HG03378 (cell line): ENCODE measurements at regions not wholly inside any gene's neighbourhood (a gene's known extent, or its start where the extent isn't known, plus 50 kb on each side); places are given as distances from the start of the nearest gene placed in this dataset.
"Not testable (repeated sequence)": the region's sequence is repeated elsewhere in the genome, so short reads cannot be mapped to it uniquely, and the experiment has no call there.

ENCODE experiments used
- ATAC-seq: cut with Tn5 transposase; IDR thresholded peaks from one replicate; pipeline ENCODE4 v1.9.1; 2021; ENCODE audit warnings: mild to moderate bottlenecking, moderate library complexity; ENCODE audit not compliant: unreplicated experiment

DNA sequence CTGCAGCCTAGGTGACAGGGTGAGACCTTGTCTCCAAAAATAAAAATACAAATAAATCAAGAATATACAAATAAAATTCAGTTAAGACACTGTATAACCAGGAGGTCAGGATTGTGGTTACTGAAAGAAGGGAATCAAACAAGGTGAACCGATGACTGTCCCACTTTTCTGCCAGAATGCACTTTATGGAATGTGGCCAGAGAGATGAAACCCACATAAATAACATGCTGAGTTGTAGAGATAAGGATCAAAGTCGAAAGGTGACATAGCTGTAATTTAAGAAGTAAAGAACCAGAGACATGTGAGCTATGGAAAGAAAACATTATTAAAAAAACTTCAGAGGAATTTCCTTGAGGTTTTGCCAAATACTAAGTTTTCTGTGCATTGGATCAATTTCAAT, 1098.2 kb upstream of the USP15 start:
- ATAC-seq = no peak

GRCh38 chr12:61188801-61189595, 1071.2 kb upstream of the USP15 start:
- no peak for ATAC-seq

DNA sequence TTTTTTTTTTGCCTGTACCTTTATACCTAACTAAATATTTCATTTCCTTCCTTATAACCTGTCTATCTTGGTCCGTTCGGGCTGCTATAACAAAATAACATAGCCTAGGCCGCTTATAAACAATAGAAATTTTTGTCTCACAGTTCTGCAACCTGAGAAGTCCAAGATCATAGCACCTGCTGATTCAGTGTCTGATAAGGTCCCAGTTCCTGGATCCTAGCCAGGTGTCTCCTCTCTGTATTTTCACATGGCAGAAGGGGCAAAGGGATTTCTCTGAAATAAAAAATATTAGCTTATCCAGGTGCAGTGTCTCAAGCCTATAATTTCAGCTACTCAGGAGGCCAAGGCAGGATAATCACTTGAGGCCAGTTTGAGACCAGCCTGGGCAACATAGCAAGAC, 1046.6 kb upstream of the USP15 start:
- no peak for ATAC-seq

GRCh38 chr12:61220337-61220736, 1039.9 kb upstream of the USP15 start:
- ATAC-seq = no peak

DNA sequence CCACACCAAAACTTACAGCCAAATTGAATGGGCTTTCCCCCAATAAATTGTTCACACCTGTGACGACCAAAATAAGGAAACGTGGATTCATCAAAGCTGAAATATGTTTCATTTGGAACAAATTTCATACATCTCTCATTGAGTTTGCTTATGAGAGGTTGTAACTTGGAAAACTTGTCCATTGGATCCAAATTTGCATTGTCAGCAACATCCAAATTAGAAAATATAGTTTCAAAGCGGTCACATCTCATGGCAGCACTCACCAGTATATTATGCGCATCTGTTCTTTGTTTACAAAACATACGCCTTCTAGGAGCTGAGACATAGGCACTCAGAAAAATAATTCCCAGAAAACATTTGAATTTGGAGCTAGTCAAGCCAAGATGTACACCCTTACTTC, 1028.2 kb upstream of the USP15 start:
- ATAC-seq = no peak

DNA sequence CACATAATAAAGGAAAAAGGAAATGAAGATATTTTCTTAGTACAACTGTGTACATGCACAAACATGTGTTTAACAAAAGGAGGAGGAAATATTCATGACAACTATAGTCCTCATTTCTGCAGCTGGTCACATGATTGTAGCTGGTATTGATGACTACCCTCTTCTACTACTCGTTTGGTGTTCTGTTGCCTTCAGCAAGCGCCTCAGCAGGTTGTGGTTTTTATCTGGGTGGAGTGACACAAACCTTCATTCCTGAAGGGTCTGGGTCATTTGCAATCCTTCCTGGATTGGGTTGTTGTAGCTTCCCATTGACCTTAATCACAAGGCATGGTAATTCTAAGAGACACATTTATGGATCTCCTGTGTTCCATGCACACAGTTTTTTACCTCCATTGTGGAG, 1009.9 kb upstream of the USP15 start:
- no peak for ATAC-seq

GRCh38 chr12:61251076-61251475, 1009.1 kb upstream of the USP15 start:
- no peak for ATAC-seq

DNA sequence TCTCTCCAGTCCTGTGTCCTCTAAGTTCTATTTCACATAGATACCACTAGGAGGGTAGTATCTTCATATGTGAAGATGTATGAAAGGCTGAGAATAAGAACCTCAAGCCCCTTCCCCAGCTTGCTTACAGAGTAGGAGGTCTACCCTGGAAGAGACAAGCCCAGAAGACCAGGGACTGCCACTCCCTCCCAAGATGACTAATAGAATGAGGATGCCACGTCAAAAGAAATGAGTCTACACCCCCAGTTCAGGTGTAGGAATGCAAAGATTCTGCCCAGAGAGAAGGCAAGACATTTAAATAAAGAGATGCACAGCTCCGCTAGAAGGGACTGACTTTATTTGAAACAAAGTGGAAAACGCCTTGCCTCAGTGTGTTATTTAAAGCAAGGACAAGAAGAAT, 1006.0 kb upstream of the USP15 start:
- no peak for ATAC-seq

- ATAC-seq = not testable (repeated sequence)
Observed at GRCh38 chr12:61264294-61264693, 995.9 kb upstream of the USP15 start.

- ATAC-seq = no peak
Observed at GRCh38 chr12:61267474-61267873, 992.7 kb upstream of the USP15 start.

DNA sequence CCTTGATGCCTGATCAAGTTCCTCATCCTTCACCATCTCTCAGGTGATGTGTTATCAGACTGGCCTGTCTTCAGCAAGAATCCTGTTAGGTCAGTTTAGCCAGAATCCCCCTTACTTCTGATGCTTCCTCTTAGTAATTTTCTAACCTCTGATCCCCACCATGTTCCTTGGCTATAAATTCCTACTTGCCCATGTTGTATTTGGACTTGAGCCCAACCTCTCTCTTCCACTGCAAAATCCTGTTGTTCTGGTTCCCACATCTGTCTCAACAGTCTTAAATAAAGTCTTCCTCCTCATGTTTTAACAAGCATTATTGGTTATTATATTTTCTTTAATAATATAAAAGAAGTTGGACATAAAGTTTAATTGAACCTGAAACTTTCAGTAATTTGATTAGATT, 987.8 kb upstream of the USP15 start:
- no peak for ATAC-seq

GRCh38 chr12:61282790-61283575, 977.2 kb upstream of the USP15 start:
- ATAC-seq = no peak

GRCh38 chr12:61290473-61290872, 969.7 kb upstream of the USP15 start:
- no peak for ATAC-seq

- no peak for ATAC-seq
Observed at GRCh38 chr12:61291647-61292046, 968.6 kb upstream of the USP15 start.

- not testable (repeated sequence) for ATAC-seq
Observed at GRCh38 chr12:61294011-61294410, 966.2 kb upstream of the USP15 start.

DNA sequence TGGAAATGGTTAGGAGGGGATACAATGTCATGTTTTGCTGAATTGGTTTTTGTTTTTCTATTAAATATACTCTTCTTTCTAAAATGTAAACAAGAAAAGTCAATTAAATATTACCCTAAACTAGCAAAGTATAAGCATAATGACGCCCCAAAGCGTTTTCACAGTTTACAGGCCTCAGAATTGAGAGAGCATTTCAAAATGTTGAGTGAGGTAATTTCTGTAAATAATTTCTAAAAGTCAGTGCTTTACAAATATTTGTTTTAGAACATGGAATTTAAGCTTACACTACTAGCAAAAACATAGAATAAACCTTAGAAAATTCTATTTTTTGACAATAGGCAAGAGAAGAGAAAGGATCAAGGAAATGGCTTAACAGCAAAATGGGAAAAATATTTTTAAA, 958.4 kb upstream of the USP15 start:
- no peak for ATAC-seq

- no peak for ATAC-seq
Observed at GRCh38 chr12:61302282-61302681, 957.9 kb upstream of the USP15 start.

GRCh38 chr12:61308220-61308619, 952.0 kb upstream of the USP15 start:
- ATAC-seq = no peak

- no peak for ATAC-seq
Observed at GRCh38 chr12:61311413-61311812, 948.8 kb upstream of the USP15 start.

DNA sequence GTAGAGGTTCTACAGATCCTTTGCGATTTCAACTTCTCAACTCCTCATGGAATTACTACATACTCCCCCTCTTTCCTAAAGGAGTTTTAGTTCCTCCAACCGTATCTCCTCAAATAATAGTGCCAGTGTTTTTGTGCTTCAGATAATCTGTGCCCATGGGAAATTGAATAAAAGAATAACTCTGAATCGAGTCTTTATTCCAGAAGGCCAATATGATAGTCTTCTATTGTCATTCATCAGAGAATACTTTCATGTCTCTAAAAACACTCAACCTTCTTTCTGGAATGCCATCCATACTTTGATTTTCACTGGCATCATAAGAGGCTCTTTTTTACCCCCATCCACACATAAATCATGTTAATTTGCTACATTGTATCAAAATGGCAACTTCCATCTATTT, 911.3 kb upstream of the USP15 start:
- ATAC-seq = no peak

GRCh38 chr12:61355105-61355504, 905.1 kb upstream of the USP15 start:
- no peak for ATAC-seq

DNA sequence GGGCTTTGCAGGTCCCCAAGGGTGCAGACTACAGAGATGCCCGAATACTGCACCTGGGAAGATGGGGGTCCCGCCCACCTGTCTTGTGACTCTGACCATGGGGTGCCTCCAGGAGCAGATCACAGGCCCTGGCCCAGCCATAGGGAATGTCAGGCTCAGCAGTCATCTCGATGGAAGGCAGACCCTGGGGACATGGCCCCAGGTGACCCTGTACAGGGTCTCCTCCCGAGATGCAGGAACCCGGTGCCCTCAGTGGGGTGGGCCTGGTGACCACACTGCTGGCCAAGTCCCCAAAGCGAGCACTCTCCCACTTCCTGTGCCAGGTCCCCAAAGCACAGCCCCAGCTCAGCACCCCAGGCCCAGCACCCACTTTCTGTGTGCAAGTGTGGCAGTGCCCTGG, 903.7 kb upstream of the USP15 start:
- no peak for ATAC-seq
